GM21786 (cell line): ENCODE measurements at regions not wholly inside any gene's neighbourhood (a gene's known extent, or its start where the extent isn't known, plus 50 kb on each side); places are given as distances from the start of the nearest gene placed in this dataset.
"Not testable (repeated sequence)": the region's sequence is repeated elsewhere in the genome, so short reads cannot be mapped to it uniquely, and the experiment has no call there.

Experiments
- ATAC-seq: cut with Tn5 transposase; IDR thresholded peaks from one replicate; pipeline ENCODE4 v1.9.1; 2021; ENCODE audit not compliant: unreplicated experiment

DNA sequence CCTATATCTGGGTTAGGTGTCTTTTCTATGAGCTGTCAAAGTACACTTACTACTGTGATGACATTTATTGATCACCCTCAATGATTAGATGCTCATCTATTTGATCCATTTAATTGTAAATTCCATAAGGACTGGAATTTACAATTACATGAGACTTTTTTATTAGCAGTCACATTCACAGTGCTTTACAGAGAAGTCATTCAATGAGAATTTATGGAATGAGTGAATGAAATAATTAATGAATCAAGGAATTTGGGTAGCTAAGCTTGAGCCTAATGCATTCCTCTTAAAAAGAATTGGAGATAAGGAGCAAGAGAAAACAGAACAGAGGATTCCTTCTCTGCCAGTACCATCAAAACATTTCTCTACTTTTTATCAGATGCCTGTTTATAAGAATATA, 1437.5 kb upstream of the CDH8 start:
- ATAC-seq, result no peak

DNA sequence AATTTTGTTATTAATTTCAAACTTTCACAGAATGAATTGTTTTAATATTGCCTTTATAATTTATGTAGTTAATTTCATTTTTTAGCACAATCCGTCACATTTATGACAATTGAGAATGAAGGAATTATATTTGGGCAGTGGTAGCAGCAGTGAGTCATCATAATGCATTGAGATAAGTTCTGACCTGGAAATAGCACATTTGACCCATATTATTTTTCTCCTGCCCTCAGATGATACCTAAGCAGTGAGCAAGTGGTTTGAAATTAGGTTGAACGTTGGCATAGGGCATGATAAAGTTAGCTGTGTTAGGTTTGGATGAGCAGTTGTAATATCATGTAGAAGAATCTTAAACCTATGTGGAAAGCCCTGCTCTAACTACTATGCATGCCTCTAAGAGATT, 1431.3 kb upstream of the CDH8 start:
- no peak for ATAC-seq

DNA sequence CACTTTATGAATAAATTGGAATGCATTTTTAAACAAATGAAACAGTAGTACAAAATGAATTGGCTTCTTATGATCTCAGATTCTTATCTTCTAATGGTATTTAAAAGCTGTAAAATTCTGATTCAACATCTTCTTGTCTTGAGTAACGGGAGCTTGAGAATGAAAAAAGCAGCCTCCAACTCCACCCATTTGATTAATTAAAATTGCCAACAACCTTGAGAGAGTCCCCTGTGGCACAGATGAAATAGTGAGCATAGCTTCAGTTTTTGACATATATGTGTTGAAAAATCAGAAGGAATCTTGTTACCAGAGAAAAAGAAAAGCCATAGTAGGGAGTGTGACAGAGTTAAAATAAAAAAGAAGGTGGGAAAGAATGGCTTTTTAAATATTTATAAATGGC, 1426.1 kb upstream of the CDH8 start:
- no peak for ATAC-seq

DNA sequence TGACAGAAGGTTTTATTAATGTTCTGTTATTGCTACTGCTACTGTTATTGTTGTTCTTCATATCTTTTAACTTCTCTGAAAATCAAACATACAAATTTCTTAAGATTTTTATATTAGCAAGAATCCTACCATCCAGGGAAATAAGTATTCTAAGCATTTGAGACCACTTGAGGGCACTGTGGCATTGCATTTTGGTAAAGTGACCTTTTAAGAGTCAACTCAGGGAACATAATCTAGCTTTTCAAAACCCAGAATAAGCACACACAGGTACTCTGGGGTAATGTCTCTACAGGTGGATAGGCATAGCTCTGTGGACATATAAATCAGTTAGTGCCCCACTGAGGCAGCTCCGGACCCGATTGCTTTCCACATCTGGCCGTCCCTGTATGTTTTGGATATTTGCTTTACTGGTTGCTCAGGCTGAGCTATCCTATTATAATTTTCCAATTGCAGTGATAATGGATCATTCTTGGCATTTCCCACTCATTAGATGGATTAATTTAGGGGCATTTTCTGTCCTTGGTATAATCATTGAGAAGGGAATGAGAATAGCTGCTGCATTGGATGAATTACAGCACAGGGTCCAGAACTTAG, 1425.1 kb upstream of the CDH8 start:
- no peak for ATAC-seq

DNA sequence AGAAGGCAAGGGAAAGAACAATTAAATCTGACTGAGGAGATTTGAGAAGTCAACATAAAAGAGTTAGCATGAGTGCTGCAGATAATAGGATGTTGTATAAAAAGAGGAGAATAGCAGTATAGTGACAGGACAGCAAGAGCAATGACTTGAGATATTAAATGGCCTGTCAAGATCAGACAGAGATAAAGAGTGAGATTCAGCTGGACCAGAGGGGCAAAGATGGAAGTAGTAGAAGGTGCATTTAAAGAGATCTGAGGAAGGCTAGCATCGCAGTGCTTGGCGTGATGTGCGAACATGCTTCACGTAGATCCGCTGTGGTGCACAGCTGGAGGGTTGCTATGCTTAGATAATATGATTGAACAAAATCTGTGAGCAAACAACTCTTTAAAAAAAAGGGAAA, 1422.6 kb upstream of the CDH8 start:
- no peak for ATAC-seq

DNA sequence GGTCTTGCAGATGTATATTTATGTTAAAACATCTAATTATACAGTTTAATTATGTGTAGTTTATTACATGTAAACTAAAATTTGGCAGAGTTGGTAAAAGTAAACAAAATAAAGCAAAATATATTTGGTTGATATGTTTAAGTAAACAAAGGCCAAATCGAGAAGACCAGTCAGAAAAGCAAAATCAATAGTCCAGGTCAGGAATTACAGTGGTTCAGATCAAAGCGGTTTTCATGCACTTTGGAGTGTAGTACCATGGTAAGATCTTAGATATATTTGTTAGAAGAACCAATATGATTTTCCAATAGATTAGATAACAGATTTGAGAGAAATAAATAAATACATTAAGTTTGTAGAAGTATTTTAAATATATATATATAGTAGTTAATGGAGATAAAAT, 1421.6 kb upstream of the CDH8 start:
- ATAC-seq, result no peak

DNA sequence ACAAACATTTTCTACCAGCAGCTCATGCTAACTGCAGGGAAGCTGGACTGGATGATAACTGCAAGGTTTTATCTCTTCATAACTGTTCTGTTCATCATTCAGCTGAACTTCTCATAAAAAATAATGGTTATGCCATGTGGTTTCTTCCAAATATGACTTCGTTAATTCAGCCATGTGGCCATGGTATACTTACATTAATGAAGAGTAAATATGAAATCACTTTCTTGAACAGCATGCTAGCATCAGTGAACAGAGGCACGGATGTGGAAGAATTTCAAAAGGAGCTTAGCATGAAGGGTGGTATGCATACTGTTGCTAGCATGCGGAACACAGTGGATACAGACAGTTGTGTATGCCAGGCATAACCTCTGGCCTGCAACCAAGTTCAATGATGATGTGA, 1417.0 kb upstream of the CDH8 start:
- ATAC-seq, result no peak

DNA sequence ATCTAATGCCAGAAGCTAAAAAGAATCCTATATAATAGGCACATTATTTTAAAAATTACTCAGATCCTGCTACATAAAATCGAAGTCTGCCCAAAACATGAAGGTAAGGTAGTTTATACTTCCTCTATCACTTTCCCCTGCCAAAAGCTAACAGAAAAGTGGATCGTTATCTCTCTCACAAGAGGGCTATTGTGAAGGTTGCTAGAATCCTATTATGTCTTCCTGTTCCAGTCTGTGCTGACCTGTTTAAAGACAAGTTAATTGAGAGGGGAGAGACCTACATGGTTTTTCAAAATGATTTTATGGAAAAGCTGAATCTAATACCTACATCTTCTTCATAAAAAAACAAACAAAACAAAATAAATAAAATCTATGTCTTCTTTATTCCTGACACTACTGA, 1410.9 kb upstream of the CDH8 start:
- no peak for ATAC-seq

DNA sequence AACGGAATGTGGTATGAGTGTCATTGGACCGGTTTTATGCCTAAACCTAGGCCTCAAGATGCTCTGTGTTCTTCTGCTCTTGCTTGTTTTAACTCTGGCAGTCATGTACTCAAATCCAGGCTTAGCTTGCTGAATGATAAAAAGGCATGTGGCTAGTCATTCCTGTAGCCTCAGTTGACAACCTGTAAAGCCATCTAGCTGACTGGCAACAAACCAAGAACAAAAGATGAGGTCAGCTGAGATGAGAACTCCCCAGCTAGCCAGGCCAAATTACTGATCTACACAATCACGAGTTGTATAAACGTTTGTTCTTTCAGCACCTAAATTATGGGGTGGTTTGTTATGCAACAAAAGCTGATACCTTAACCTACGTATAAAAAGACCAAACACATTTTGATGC, 1406.0 kb upstream of the CDH8 start:
- ATAC-seq, result no peak

DNA sequence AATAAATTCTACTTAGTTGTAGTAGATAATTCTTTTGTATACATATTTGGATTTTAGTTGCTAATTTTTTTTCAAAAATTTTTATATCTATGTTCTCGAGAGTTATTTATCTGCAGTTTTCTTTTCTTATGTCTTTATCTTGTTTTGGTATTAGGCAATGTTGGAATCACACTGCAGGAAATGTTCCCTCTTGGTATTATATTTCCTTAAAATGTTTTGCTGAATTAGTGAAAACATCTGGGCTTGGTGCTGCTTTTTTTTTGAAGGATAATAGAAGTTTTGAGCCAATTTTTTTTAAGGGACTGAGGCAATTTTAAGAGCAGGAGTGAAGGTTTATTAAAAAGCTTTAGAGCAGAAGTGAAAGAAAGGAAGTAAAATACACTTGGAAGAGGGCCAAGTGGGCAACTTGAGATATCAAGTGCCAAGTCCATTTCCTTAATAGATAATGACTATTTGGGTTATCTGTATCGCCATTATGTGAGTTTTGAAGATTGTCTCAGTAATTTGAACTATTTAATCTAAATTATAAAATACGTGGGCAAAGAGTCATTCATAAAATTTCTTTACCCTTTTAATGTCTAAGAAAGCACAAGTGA, 1390.1 kb upstream of the CDH8 start:
- no peak for ATAC-seq

DNA sequence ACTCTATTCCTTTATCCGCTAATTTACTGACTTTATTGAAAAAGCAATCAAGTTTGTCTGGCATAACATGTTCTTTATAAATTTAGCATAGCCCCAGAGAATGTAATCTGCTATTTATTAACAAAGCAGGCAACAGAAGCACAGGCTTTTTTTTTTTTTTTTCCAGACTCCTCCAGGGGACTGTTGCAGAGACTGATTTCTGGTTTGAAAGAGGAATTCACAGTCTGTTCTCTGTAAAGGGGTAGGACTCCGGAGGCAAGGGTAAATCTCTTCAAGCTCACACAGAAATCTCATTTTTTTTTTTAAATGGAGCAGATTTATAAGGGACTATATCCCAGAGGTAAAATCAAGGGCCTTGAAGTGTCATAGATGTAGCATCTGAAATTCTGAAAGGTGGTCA, 1386.5 kb upstream of the CDH8 start:
- ATAC-seq, result no peak

DNA sequence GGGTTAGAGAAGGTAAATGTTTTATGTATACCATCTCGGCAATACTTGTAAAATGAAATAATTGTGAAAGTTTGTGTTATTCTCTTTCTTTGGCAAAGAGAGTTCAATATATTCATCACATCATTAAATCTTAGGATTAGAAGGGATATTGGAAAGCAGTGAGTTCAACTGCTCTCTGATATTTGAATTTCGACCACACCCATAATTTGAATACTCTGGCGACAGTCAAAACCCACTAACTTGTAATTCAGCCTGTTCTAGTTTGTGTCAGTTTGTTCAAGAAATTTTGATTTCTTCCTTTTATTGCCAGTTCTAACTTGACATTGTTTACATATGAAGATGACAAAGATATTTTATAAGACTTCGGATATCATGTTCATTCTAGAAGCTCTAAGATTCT, 1380.5 kb upstream of the CDH8 start:
- ATAC-seq, result no peak

DNA sequence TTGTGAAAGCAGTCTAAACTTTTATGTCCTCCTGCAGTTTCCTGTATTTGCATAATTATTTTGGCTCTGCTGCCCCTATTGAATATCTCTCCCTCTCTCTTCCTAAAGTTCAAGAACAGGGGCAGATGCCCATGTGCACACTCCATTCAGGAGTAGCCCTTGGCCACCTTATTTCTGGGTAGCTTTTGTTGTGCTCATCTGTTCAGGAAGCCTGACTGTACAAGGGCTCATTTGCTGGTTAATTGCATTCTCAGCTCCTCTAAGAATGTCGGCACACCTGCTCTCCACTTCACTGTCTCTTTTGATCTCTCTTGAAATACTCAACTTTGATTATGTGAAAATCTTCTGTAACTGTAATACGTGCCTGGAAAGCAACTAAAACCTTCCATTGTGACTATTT, 1378.8 kb upstream of the CDH8 start:
- ATAC-seq, result no peak

DNA sequence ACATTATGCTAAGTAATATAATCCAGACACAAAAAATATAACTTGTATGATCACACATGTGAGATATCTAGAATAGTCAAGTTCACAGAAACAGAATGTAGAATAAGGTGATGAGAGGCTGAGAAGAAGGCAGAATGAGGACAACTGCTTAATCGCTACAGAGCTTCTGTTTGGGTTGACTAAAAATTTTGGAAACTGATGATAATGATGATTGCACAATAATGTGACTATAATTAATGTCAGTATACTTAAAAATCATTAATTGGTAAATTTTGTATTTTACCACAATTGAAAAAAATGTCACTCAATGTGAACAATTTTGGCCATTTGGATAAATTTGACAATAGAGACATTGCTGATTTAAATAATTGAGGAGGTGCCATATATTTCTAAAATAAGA, 1374.4 kb upstream of the CDH8 start:
- ATAC-seq, result no peak

DNA sequence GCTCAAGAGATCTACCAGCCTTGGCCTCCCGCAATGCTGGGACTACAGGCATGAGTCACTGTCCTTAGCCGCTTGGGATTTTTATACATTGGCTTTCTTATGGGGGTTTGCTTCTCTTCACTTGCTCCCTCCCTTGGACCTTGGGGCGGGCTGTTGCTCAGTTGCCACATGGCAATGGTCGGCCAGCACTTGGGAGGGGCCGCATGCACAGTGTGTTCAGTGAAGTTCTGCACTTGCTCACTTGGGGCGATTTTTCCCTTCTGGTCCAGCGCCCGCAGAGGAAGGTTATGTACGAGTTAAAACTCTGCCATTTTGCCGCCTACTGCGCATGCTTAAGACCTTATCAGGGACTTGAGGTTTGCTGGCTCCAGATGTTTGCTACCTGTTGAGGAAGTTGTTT, 1367.6 kb upstream of the CDH8 start:
- ATAC-seq, result no peak

DNA sequence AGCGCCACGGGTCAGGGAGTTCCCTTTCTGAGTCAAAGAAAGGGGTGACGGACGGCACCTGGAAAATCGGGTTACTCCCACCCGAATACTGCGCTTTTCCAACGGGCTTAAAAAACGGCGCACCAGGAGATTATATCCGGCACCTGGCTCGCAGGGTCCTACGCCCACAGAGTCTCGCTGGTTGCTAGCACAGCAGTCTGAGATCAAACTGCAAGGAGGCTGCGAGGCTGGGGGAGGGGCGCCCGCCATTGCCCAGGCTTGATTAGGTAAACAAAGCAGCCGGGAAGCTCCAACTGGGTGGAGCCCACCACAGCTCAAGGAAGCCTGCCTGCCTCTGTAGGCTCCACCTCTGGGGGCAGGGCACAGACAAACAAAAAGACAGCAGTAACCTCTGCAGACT, 1352.0 kb upstream of the CDH8 start:
- ATAC-seq, result not testable (repeated sequence)

DNA sequence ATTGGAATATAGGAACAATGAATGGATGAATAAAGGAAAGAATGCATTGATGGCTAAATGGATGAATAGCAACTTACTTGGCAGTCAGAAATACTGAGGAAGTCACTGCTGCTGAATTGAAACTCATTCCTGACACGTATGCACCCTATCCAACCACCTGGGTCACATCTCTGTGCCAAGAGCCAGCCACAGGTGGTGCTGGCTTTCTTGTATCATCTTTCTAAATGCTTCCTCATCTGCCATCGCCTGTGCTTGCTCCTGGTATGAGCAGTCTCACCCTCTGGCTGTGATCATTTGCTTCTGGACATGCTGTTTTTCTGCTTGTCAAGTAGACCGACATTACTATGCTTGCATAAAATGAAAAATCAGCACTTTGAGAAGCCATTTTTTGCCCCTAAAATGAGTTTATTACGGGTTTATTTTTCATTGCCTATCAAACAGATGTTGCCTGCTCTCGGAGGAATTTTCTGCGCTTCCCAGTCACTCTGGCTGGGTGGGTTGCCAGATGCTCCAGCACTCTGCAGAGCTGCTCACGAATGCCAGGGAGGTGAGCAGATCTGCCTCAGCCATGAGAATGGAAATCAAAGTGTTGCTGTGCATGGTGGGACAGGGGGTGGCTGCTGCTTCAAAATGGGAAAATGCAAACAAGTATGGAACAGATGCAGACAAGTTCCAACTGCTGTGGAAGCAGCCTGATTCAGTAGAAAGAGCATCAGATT, 1349.6 kb upstream of the CDH8 start:
- no peak for ATAC-seq

DNA sequence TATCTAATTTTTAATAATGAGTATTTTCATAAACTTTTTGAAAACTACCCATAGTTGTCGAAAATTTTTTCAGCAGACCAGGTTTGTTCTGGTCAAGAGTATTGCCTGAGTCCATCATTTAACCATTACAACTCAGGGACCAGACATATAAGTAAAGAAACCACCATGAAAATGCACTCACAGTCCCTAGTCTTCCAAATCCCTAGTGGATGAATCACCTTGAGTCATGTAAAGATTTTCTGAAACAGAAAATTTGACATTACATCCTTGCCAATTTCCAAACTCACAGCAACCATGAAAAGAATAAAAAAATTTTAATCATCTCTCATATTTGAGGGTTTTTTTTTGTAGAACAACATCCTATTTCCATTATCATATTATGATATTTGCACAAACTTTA, 1337.5 kb upstream of the CDH8 start:
- no peak for ATAC-seq

DNA sequence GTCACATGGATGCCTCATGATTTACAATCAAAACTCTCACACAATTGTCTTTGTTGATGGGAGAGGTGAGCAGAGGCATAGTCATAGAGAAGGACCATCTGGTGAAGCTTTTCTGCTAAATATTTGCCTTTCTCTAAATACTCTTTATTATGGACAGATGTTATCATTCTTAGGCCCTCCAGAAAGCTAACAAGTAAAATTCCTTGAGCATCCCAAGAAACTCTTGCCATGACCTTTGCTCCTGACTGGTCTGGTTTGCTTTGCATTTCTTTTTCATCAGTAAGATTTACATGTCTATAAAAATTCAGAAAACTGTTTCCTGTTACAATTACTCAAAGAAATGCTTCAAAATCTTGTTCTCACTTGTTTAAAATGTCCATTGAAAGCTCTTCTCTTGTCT, 1336.6 kb upstream of the CDH8 start:
- ATAC-seq, result no peak

DNA sequence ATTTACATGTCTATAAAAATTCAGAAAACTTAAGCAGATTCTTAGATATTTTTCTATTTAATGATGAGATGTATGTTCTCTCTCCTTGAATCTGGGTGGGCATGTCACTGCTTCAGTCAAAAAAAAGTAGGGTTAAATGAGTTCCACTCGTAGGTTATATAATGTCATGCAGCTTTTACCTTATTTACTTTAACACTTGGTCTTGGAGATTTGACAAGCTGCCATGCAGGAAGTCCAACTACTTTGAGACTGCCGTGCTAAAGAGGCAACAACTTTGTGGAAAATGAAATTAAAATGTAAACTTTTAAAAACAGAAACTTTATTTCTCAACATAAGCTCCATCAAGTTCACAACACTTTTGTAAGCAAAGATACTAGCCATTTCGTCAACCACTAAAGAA, 1336.0 kb upstream of the CDH8 start:
- ATAC-seq, result no peak

DNA sequence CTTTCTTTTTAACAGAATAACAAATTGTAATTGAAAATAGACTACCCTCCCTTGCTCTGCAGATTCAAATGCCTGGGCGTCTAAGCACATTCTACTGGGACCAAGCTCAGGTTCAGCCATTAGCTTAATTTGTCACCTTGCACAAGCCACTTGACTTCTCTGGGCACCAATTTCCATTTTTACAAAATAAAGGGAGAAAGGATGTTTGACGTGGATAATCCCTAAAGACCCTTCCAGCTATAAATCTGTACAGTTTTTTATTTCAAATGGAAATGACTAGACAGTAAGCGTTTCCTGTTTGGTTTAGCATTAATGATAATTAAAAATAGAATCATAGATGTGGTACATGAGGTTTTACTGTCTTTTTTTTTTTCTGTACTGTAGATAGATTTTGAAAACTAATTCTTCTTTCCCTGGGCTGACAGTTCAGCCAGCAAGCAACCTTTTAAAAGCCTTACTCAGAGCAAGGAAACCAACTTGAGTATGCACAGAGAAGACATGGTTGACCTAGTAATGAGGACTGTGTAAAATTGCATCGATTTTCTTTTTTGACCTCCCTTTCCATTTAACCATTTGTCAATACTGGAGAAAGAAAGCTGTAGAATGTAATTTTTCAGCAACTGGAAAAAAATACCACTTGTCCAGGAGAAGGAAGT, 1329.5 kb upstream of the CDH8 start:
- no peak for ATAC-seq

DNA sequence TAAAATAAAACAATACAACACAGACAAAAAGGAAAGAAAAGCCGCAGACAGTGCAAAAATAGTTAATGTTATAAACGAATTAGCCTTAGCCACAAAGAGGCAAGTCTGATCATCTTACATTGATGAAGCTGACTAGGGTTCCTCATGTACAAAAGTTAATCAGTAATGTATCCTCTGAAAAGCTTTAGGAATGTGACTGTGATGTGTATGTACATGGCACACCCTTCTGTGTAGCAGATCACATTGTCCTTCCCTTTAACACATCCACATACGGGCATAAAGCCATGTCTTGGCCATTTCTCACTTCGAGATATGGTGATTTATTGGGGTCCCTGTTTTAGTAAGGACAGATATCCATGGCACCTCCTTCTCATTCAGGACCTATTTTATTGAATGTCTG, 1327.5 kb upstream of the CDH8 start:
- ATAC-seq, result no peak
